ENCODE measurements at regions not wholly inside any gene's neighbourhood (a gene's known extent, or its start where the extent isn't known, plus 50 kb on each side); places are given as distances from the start of the nearest gene placed in this dataset.

DNA sequence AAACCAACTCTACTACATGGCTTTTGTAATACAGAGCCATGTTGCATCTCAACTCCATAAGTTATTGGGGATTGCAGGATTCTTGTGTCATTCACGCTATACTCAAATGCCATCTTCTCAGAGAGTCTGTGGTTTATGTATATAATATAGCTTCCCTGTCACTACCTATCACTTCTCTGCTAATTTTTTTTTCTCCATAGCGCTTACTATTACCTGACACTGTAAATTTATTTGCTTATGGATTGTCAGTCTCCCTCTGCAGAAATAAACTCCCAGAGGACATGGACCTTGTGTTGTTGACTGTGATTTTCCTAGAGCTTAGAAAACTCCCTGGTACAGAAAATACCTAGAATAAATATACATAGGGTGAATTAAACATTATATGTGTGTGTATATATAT is 990.5 kb downstream of the TBL1XR1 start:
- Histone ChIP-seq H3K36me3 (ENCODE audit: control insufficient read depth in 2 of 2, extremely low read depth in 1 of 2, insufficient read depth in 2 of 2, low read length in 2 of 2) (no peaks in the 10 kb centered on the region), H3K9ac (ENCODE audit: control insufficient read depth, extremely low read depth, insufficient read depth, low read length) (no peak overlapping the region), H3K4me1 (ENCODE audit: control insufficient read depth, extremely low read depth, insufficient read depth, low read length) (no peaks in the 10 kb centered on the region), H4K20me1 (ENCODE audit: control insufficient read depth, extremely low read depth, insufficient read depth, low read length) (no peaks in the 10 kb centered on the region), H3K9me1 (ENCODE audit: control insufficient read depth, extremely low read depth, insufficient read depth, low read length) (no peaks in the 10 kb centered on the region), H3K4me3 (ENCODE audit: control insufficient read depth in 2 of 3, extremely low read depth in 1 of 3, insufficient read depth in 2 of 3, low read depth in 1 of 3, low read length in 3 of 3) (no peak overlapping the region), H3K79me2 (ENCODE audit: control insufficient read depth, insufficient read depth, low read length) (no peaks in the 10 kb centered on the region), H2AFZ (ENCODE audit: control insufficient read depth, low read length) (no peak overlapping the region), H3K27ac (ENCODE audit: control insufficient read depth, insufficient read depth, low read length) (no peak overlapping the region), H3K9me3 (ENCODE audit: control insufficient read depth, low read depth, low read length) (no peaks in the 10 kb centered on the region), H3K4me2 (ENCODE audit: control insufficient read depth, extremely low read depth, insufficient read depth, low read depth, low read length) (no peak overlapping the region), H3K27me3 (ENCODE audit: control insufficient read depth, extremely low read depth, insufficient read depth, low read length) (no peaks in the 10 kb centered on the region)
- dilution Hi-C loops (cut with MboI; ENCODE audit: extremely low pct_ligation_motif_present, low sequenced_read_pairs) = no loop called here
- FAIRE-seq = no peak
- TF ChIP-seq EZH2 (IDR thresholded peaks at IDR 0.05; ENCODE audit: low read length) = no peak
- DNase-seq (ENCODE audit: low read depth, low spot score) = no peak

DNA sequence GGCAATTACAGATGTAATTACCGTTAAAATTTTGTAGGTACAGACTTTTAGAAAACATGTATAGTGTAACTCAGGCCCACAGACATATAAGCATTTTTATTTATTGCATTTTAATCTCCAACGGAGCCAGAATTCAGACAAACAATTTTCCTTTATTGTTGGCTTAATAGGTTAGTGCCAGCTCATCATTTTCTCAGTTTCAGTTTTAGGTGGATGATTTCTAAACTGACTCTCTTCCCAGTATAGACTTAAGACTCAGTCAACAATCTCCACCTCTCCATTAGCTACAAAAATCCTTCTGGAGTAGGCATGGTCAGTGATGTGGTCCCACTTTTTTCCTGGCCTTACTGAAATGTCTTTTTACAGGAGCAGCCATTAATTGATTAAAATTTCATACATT is 994.6 kb downstream of the TBL1XR1 start:
- Histone ChIP-seq H3K4me3 (ENCODE audit: control insufficient read depth in 2 of 3, extremely low read depth in 1 of 3, insufficient read depth in 2 of 3, low read depth in 1 of 3, low read length in 3 of 3) (no peak overlapping the region), H3K79me2 (ENCODE audit: control insufficient read depth, insufficient read depth, low read length) (no peaks in the 10 kb centered on the region), H3K27ac (ENCODE audit: control insufficient read depth, insufficient read depth, low read length) (no peak overlapping the region), H3K9me1 (ENCODE audit: control insufficient read depth, extremely low read depth, insufficient read depth, low read length) (no peaks in the 10 kb centered on the region), H3K9me3 (ENCODE audit: control insufficient read depth, low read depth, low read length) (no peaks in the 10 kb centered on the region), H3K27me3 (ENCODE audit: control insufficient read depth, extremely low read depth, insufficient read depth, low read length) (no peaks in the 10 kb centered on the region), H3K9ac (ENCODE audit: control insufficient read depth, extremely low read depth, insufficient read depth, low read length) (no peak overlapping the region), H3K36me3 (ENCODE audit: control insufficient read depth in 2 of 2, extremely low read depth in 1 of 2, insufficient read depth in 2 of 2, low read length in 2 of 2) (no peaks in the 10 kb centered on the region), H3K4me1 (ENCODE audit: control insufficient read depth, extremely low read depth, insufficient read depth, low read length) (no peaks in the 10 kb centered on the region), H2AFZ (ENCODE audit: control insufficient read depth, low read length) (no peak overlapping the region), H4K20me1 (ENCODE audit: control insufficient read depth, extremely low read depth, insufficient read depth, low read length) (no peaks in the 10 kb centered on the region), H3K4me2 (ENCODE audit: control insufficient read depth, extremely low read depth, insufficient read depth, low read depth, low read length) (no peak overlapping the region)
- DNase-seq (ENCODE audit: low read depth, low spot score) (no peak), FAIRE-seq (no peak)
- TF ChIP-seq, protein P1, sequence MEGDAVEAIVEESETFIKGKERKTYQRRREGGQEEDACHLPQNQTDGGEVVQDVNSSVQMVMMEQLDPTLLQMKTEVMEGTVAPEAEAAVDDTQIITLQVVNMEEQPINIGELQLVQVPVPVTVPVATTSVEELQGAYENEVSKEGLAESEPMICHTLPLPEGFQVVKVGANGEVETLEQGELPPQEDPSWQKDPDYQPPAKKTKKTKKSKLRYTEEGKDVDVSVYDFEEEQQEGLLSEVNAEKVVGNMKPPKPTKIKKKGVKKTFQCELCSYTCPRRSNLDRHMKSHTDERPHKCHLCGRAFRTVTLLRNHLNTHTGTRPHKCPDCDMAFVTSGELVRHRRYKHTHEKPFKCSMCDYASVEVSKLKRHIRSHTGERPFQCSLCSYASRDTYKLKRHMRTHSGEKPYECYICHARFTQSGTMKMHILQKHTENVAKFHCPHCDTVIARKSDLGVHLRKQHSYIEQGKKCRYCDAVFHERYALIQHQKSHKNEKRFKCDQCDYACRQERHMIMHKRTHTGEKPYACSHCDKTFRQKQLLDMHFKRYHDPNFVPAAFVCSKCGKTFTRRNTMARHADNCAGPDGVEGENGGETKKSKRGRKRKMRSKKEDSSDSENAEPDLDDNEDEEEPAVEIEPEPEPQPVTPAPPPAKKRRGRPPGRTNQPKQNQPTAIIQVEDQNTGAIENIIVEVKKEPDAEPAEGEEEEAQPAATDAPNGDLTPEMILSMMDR (optimal IDR thresholded peaks at IDR 0.05 in 1 of 3, IDR thresholded peaks at IDR 0.05 in 1 of 3, conservative IDR thresholded peaks at IDR 0.05 in 1 of 3; ENCODE audit: extremely low read depth in 1 of 3, insufficient read depth in 2 of 3, low read length in 3 of 3) = no peak
- no peak for TF ChIP-seq EZH2 (IDR thresholded peaks at IDR 0.05; ENCODE audit: low read length)
- dilution Hi-C loops (cut with MboI; ENCODE audit: extremely low pct_ligation_motif_present, low sequenced_read_pairs) = no loop called here

DNA sequence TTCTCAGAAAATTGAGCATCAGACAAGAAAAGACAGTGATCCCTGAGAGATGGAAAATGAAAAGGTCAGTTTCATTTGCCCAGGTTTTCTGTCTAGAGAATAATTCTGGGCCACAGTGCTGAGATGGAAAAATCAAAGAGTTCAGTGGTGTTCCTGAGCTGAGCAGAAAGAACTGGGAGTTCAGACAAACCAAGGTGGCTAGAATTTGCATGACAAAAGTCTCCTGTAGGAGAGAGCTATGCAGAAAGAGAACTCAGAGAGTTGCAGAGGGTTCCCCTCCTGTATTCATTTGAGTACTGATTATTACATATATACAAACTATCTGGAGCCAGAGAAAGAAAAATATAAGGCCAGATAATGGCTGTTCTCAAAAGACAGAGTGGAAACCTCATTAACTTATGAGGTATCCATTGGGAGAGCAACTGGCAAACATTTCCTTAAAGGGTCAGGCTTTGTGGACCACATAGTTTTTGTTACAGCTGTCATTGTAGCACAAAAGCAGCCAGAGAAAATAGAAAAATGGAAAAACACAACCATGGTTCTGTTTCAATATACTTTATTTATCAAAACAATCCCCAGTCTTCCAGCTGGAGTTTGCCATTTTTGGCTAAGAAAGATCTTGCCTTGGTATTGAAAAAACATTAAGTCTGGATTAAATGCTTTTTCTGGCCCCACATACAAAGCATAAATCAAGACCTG is 1004.1 kb downstream of the TBL1XR1 start:
- no peak overlapping the region for H3K9ac ChIP-seq (ENCODE audit: control insufficient read depth, extremely low read depth, insufficient read depth, low read length)
- no peaks in the 10 kb centered on the region for H3K9me3 ChIP-seq (ENCODE audit: control insufficient read depth, low read depth, low read length)
- H3K36me3 ChIP-seq (ENCODE audit: control insufficient read depth in 2 of 2, extremely low read depth in 1 of 2, insufficient read depth in 2 of 2, low read length in 2 of 2) = no peaks in the 10 kb centered on the region
- no peaks in the 10 kb centered on the region for H4K20me1 ChIP-seq (ENCODE audit: control insufficient read depth, extremely low read depth, insufficient read depth, low read length)
- FAIRE-seq (no peak), DNase-seq (ENCODE audit: low read depth, low spot score) (no peak)
- H3K4me3 ChIP-seq (ENCODE audit: control insufficient read depth in 2 of 3, extremely low read depth in 1 of 3, insufficient read depth in 2 of 3, low read depth in 1 of 3, low read length in 3 of 3) = no peak overlapping the region
- H3K79me2 ChIP-seq (ENCODE audit: control insufficient read depth, insufficient read depth, low read length) = no peaks in the 10 kb centered on the region
- H3K27me3 ChIP-seq (ENCODE audit: control insufficient read depth, extremely low read depth, insufficient read depth, low read length) = no peaks in the 10 kb centered on the region
- no peak for TF ChIP-seq EZH2 (IDR thresholded peaks at IDR 0.05; ENCODE audit: low read length)
- TF ChIP-seq, protein P1 (optimal IDR thresholded peaks at IDR 0.05 in 1 of 3, IDR thresholded peaks at IDR 0.05 in 1 of 3, conservative IDR thresholded peaks at IDR 0.05 in 1 of 3; ENCODE audit: extremely low read depth in 1 of 3, insufficient read depth in 2 of 3, low read length in 3 of 3) = no peak
- dilution Hi-C loops (cut with MboI; ENCODE audit: extremely low pct_ligation_motif_present, low sequenced_read_pairs) = no loop called here
- H3K4me2 ChIP-seq (ENCODE audit: control insufficient read depth, extremely low read depth, insufficient read depth, low read depth, low read length) = no peak overlapping the region
- no peaks in the 10 kb centered on the region for H3K9me1 ChIP-seq (ENCODE audit: control insufficient read depth, extremely low read depth, insufficient read depth, low read length)
- H3K27ac ChIP-seq (ENCODE audit: control insufficient read depth, insufficient read depth, low read length) = no peak overlapping the region
- H3K4me1 ChIP-seq (ENCODE audit: control insufficient read depth, extremely low read depth, insufficient read depth, low read length) = no peaks in the 10 kb centered on the region
- no peak overlapping the region for H2AFZ ChIP-seq (ENCODE audit: control insufficient read depth, low read length)
